GM19025 (cell line): ENCODE measurements at regions not wholly inside any gene's neighbourhood (a gene's known extent, or its start where the extent isn't known, plus 50 kb on each side); places are given as distances from the start of the nearest gene placed in this dataset.

Experiments
- ATAC-seq: cut with Tn5 transposase; IDR thresholded peaks from one replicate; pipeline ENCODE4 v1.9.1; 2021; ENCODE audit warnings: mild to moderate bottlenecking, low read depth, moderate library complexity; ENCODE audit not compliant: unreplicated experiment

DNA sequence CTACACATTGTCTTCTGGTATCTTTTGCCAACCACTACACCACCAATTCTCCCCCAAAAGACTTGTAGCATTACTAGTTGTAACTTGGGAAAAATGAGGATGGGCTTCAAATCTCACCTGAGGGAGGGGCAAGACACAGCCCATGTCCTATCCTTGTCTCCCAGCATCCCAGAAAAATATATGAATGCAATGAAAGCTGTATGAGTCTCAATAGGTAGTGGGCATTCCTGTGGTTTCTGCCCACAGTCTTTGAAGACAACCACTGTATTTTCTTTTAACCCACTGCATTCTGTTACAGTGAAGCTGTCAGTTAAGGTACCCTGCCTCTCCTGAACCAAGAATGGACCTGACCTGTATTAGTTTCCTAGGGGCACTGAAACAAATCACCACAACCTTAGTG, 336.2 kb upstream of the TMPO start:
- ATAC-seq, result no peak

DNA sequence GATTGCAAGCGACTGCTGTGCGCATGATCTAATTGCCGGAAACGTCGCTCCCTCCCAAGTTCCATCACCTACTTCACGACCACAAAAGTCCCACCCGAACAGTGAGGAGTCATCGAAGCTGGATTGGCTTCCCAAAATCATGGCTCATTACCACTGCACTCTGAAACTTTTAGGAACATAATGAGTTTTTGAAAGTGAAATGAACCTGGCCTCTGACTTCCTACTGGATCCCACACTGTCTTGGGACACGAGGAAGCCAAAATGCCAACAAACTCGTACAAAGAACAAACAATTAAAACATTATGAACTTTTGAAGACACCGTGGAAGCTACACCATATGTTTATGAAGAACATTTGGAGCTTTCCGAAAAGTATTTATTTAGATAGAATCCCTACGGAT, 334.8 kb upstream of the TMPO start:
- ATAC-seq, result no peak

DNA sequence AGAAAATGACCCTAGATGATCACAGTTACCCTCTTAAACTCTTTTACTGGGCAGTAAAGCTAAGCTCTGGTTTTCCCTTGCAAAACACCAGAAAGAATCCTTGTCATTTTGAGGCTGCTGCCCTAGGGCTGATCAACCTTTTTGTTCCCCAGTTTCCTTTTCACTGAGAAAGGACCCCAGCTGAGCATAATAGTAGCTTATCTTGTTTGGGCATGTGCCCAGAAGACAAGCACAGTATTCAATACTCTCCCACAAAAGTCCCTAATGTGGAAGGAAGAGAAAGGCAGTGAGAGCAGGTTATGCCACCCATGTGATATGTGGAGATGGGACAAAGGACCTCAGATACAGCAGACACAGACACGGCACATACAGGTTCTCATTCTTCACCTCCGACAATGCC, 332.6 kb upstream of the TMPO start:
- no peak for ATAC-seq

GRCh38 chr12:98185606-98186005, 329.8 kb upstream of the TMPO start:
- ATAC-seq, result no peak

DNA sequence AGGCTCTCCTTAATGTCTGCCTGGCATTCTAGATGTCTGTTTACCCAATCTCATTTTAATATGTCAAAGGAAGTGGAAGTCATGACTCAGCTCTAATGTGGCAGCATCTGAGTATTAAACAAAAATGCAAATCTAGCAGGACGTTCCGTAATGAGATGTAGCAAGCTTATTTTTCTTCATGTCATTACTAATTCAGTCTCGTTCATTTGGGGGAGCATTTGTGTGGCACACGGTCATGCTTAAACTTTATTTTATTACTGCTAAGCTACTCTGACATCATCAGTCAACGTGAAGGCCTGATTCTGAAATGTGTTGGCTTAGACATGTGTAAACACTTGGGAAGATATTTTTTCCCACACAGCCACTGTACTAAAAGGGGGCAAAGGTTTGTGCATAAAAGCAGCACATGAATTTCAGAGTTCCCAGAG, 326.7 kb upstream of the TMPO start:
- ATAC-seq, result no peak

DNA sequence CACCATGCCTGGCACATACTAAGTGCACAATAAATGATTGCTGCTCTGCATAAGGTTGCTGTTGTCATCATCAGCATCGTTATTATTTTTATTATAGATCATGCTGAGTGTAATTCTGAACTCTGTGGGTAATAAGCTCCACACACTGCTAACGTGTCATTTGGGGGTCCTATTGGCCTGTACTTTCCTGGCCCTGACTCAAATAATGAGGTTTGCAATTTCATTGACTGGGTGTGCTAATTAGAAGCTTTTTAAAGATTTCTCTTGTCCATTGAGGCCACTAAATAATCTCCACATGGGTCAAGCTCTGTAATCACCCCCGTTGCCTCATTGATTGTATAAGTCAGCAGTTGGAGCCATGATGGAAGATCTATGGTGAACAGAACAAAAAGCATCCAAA, 320.8 kb upstream of the TMPO start:
- no peak for ATAC-seq

GRCh38 chr12:98198261-98198982, 317.0 kb upstream of the TMPO start:
- ATAC-seq, result no peak

- no peak for ATAC-seq
Measured at GRCh38 chr12:98208816-98209215, 306.6 kb upstream of the TMPO start.

DNA sequence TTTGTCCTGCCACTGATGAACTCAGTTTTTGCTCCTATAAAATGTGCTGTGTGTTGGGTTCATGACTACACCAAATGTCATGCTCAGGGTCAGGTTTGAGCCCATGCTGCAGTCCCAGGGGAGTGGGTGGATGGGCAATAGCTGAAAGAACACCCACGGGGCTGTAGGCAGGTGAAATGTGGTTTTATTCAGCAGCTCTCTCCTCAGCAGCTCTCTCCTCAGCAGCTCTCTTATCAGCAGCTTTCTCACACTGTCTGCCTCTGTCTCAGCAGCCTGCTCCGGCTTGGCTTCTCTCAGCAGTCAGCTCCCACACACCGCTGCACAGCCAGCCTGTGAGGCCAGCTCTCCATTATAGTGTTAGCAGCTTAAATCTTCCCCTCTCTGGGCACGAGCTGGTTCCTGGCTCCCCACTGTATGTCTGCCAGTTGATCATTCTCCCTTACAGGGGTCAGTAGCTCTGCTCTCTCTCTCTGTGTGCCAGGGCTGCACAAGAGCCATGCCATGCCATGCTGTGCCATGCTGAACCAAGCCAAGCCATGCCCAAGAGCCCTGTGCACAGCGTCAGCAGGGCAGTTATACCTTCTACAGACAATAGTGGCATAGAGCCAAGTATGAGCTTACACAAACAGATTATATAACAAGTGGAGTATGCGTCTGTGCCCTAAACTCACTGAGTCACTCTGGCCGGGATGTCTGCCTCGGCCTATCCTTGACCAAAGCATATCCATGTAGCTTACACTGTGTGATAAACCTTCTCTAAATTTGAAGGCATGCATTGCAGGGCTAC, 303.3 kb upstream of the TMPO start:
- ATAC-seq, result no peak

DNA sequence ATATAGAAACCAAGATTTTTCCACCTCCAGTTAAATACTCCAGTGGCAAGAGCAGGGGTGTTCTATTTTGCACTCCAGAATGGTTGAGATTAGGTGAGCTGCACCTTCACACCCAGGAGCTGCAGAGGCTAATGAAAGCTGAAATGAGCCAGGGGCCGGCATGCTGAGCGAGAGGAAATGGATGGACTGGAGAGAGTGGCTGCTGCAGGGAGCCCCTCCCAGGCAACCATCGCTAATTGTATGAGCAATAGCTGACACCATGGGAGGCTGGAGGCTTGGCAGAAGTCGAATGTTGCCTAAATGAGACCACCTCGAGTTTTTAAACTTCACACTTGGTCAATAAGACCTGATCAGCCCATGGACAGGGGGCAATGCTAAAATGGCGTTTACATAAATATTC, 301.8 kb upstream of the TMPO start:
- no peak for ATAC-seq

- no peak for ATAC-seq
Measured at GRCh38 chr12:98217257-98217656, 298.1 kb upstream of the TMPO start.

DNA sequence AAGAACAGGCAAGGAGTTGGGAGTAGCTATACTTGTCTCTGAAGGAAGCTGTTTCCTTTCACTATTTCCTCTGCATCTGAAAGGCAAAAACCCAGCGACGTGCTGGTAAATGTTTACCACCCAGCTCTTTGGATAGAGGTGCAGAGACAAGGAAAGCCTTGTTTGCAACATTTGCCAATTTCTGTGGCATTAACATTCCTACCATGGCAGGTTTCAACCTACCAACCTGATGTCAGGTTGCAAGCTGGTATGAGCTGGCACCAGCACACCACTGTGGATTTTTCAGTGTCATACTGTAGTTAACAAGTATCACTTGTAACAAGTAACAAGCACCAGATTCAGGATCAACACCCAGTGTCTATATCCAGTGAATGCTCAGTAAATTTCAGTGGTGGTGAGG, 294.8 kb upstream of the TMPO start:
- no peak for ATAC-seq

GRCh38 chr12:98221243-98221808, 294.1 kb upstream of the TMPO start:
- no peak for ATAC-seq

GRCh38 chr12:98222135-98222534, 293.3 kb upstream of the TMPO start:
- ATAC-seq, result no peak

GRCh38 chr12:98224584-98225221, 290.7 kb upstream of the TMPO start:
- ATAC-seq, result peak; percentile 66

GRCh38 chr12:98227162-98227561, 288.2 kb upstream of the TMPO start:
- ATAC-seq, result no peak

DNA sequence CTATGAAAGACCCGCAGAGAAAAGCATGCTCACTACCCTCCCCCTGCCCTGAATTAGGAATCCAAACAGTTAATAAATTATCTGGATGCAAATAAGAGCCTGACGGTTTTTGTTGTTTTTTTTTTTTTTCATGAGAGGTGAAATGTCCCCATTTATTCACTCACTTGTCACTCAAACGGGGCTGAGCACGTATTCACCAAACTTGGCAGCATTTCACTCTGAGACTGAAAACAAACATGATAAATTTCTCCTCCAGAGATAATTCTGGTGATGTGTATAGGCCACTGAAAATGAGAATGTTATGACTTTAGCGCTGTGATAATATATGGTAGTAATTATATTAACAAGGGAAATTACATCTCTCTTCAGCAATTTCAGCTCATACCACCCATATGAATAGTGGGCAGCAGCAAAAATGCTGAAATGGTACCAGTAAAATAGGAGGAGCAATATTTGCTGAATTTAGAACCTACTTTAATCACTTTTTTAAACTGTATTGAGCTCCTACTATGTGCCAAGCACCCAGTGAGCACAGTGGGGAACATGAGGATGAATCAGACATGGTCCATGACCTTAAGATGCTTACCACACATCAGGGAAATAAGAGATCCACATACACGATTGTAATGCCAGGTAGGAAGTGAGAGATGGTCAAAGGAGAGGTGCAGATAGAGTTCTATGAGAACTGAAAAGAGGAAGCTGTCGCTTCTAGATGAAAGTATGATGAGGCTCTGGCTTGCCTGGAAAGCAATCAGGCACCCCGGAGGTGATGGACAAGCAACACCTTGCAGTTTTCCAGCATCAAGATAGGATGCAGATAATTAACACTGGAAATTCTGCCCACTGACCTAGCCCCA, 286.5 kb upstream of the TMPO start:
- ATAC-seq, result no peak

DNA sequence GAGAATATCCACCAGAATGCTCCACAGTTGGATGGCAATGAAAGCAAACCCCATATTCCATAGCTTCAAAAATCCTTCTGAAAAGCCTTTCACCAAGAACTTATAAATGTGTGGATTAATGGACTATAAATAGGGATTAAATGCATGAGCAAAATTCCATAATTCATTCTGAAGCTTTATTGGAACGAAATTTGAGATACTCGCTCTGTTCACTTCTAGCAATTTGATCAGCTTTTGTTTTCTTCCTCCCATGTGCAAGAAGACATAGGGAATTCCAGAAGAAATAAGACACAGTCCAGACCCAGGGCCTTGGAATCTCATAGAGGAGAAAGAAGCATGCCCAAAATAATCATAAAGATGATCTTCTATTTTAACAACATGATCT, 285.9 kb upstream of the TMPO start:
- ATAC-seq, result no peak

GRCh38 chr12:98232753-98233390, 282.5 kb upstream of the TMPO start:
- no peak for ATAC-seq

- no peak for ATAC-seq
Measured at GRCh38 chr12:98235301-98235700, 280.1 kb upstream of the TMPO start.
